ENCODE measurements at regions not wholly inside any gene's neighbourhood (a gene's known extent, or its start where the extent isn't known, plus 50 kb on each side); places are given as distances from the start of the nearest gene placed in this dataset.

DNA sequence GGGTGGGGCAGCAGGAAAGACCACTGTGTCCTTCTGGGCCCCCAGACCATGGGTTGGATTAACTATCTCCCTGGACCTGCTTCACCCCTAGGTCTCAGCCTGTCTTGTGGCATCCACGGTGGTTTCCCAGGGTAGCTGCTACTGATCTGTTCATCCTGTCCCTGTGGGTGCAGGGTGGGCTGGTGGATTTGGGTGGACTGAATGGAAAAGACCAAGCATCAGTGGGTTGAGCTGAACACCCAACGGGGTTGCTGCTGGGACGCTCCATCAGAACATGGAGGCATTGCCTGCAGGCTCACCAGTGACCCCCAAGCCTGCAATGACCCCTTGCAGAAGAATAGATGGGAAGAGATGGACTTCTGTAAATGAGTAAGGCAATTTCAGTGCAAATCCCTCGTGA is 812.1 kb downstream of the TBC1D22A start:
- DNase-seq (no peak), ATAC-seq (ENCODE audit: low read depth) (no peak)
- dilution Hi-C loops (cut with HindIII; ENCODE audit: low sequenced_read_pairs, unreplicated experiment) = no loop called here
- POLR2A ChIA-PET (ENCODE audit: unreplicated experiment) = no interaction called here
- H2AFZ ChIP-seq (replicated peaks; ENCODE audit: low read length, poor library complexity) = no peak overlapping the region
- no peak overlapping the region for H2BK15ac ChIP-seq (ENCODE audit: low read depth, low read length)
- no peak for TF ChIP-seq FOS (IDR thresholded peaks at IDR 0.05; ENCODE audit: low read depth, low read length)
- no peak for TF ChIP-seq ELK1 (IDR thresholded peaks at IDR 0.05; ENCODE audit: borderline replicate concordance, low read depth, low read length)
- no peak for TF ChIP-seq RAD21 (IDR thresholded peaks at IDR 0.05; ENCODE audit: low read length)
- TF ChIP-seq MAFK (IDR thresholded peaks at IDR 0.05; ENCODE audit: low read depth, low read length) = no peak
- no peak for TF ChIP-seq MXI1 (IDR thresholded peaks at IDR 0.05; ENCODE audit: borderline replicate concordance, low read depth, low read length)
- H4K5ac ChIP-seq (ENCODE audit: low read depth, low read length) = no peak overlapping the region
- H3K14ac ChIP-seq (replicated peaks; ENCODE audit: low read depth, low read length) = no peak overlapping the region
- H3K9me1 ChIP-seq (ENCODE audit: insufficient read depth, low read length) = no peaks in the 10 kb centered on the region
- H4K20me1 ChIP-seq (ENCODE audit: insufficient read depth, low read length) = no peaks in the 10 kb centered on the region
- no peak overlapping the region for H3K27ac ChIP-seq (ENCODE audit: insufficient read depth, low read length)
- H3K4ac ChIP-seq (ENCODE audit: low read depth, low read length) = no peak overlapping the region
- H4K91ac ChIP-seq (ENCODE audit: insufficient read depth, low read depth, low read length) = no peak overlapping the region
- H3K27me3 ChIP-seq (ENCODE audit: control insufficient read depth, insufficient read depth, low read length) = no peaks in the 10 kb centered on the region
- H3K18ac ChIP-seq (ENCODE audit: low read depth, low read length) = no peak overlapping the region
- peaks cover 47% of the 10 kb centered on the region for H3K9me3 ChIP-seq (ENCODE audit: control insufficient read depth, insufficient read depth, low read length)
- H3K4me2 ChIP-seq (ENCODE audit: low read depth, low read length) = no peak overlapping the region
- no peak overlapping the region for H3K23ac ChIP-seq (ENCODE audit: low read depth, low read length)
- H2AK5ac ChIP-seq (ENCODE audit: low read depth, low read length) = no peak overlapping the region
- no peak overlapping the region for H2BK20ac ChIP-seq (ENCODE audit: low read depth, low read length)
- CTCF ChIA-PET = no interaction called here
- no peaks in the 10 kb centered on the region for H3K36me3 ChIP-seq (ENCODE audit: control insufficient read depth, insufficient read depth, low read length)
- no peak overlapping the region for H2BK120ac ChIP-seq (ENCODE audit: low read depth, low read length)
- WGBS, 2 experiments (ENCODE audit: extremely low coverage in 2 of 2, insufficient read length in 1 of 2) = no CpG with 5 or more reads among the region's 4 CpGs
- no peak overlapping the region for H2BK5ac ChIP-seq (ENCODE audit: low read depth, low read length, poor library complexity, severe bottlenecking)
- no peak overlapping the region for H3K4me3 ChIP-seq (ENCODE audit: insufficient read depth, low read depth, low read length)
- in situ Hi-C loops (cut with MboI; ENCODE audit: low sequenced_read_pairs) = no loop called here
- H3K56ac ChIP-seq (ENCODE audit: extremely low read depth, insufficient read depth, low read length) = no peak overlapping the region
- no peak overlapping the region for H3K9ac ChIP-seq (ENCODE audit: low read depth, low read length)
- no TSS peak for BruUV-seq (replicated peaks)
- intact Hi-C loops (cut with micrococcal nuclease) = no loop called here
- H4K8ac ChIP-seq (ENCODE audit: low read depth in 2 of 2, low read length in 2 of 2) = no peak overlapping the region
- H3K4me1 ChIP-seq (ENCODE audit: control insufficient read depth, insufficient read depth, low read length) = no peaks in the 10 kb centered on the region
- H3K79me1 ChIP-seq (ENCODE audit: low read depth in 1 of 2, low read length in 2 of 2) = no peaks in the 10 kb centered on the region
- no peak overlapping the region for H2AK9ac ChIP-seq (replicated peaks; ENCODE audit: low read depth, low read length, poor library complexity)

Data from IMR-90 (cell line).